Activated CD4-positive, alpha-beta memory T cell treated with anti-CD3 and anti-CD28 coated beads, Interleukin-2, amount 10 ng/mL, durations not matched to agents 7 days and 5 days (primary cell): ENCODE measurements at regions not wholly inside any gene's neighbourhood (a gene's known extent, or its start where the extent isn't known, plus 50 kb on each side); places are given as distances from the start of the nearest gene placed in this dataset.

Experiments
- CTCF ChIA-PET: fragments of 350-600 bp; sonication (Branson Sonifier 250); formaldehyde crosslinking; loops from one replicate; lab custom pipeline; 2021; ENCODE audit warnings: antibody characterized with exemption, inconsistent platforms; lab: Charles Lee
- POLR2A ChIA-PET: fragments of 350-600 bp; sonication (Branson Sonifier 250); formaldehyde crosslinking; loops from one replicate; lab custom pipeline; 2021; ENCODE audit warnings: antibody characterized with exemption; lab: Charles Lee
- DNase-seq: peaks from one replicate; pipeline ENCODE4 v3.0.0-alpha.2; 2020
- H3K27ac Mint-ChIP-seq: one replicate; pipeline ENCODE4 v1.8.0; 2021; ENCODE audit warnings: mild to moderate bottlenecking, mixed read lengths
- H3K27me3 Mint-ChIP-seq: one replicate; pipeline ENCODE4 v1.8.0; 2021; ENCODE audit warnings: mixed read lengths
- H3K36me3 Mint-ChIP-seq: one replicate; pipeline ENCODE4 v1.8.0; 2021; ENCODE audit warnings: low read depth, mixed read lengths
- H3K4me1 Mint-ChIP-seq: one replicate; pipeline ENCODE4 v1.8.0; 2021; ENCODE audit warnings: mixed read lengths
- H3K4me3 Mint-ChIP-seq: one replicate; pipeline ENCODE4 v1.8.0; 2021; ENCODE audit warnings: mild to moderate bottlenecking, mixed read lengths
- H3K9me3 Mint-ChIP-seq: one replicate; pipeline ENCODE4 v1.8.0; 2021; ENCODE audit warnings: mixed read lengths

DNA sequence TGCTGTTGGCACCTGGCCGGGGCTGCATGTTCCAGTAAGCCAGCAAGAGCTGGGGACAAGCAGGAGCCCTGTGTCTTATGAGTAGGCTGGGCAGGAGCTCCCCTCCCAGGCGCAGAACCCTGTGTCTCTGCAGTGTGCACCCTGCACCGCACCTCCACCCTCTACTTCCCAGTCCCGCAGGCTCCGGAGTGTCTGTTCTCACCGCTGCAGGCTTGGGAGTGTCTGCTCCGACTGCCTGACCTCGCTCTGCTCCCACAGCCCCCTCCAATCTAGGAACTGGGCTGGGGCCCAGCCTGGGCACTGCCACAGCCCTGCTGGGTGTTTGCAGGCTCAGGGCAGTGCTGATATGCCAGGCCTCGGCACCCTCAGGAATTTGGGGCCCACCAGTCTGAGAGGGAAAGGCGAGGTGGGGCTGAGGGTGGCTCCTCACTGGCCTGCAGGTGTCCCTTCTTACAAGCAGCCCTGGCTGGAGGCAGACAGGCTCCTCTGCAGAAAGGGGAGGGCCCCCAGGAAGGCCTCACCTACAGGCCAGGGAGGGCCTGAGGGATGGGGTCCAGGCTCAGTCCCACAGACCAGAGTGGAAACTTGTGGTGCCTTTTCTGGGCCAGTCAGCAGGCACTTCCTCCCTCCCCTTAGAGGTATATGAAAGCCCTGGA lies 871.6 kb upstream of the GJE1 start:
- Mint-ChIP-seq H3K4me3 (no peak overlapping the region), H3K36me3 (no peaks in the 10 kb centered on the region), H3K9me3 (no peaks in the 10 kb centered on the region), H3K4me1 (no peaks in the 10 kb centered on the region), H3K27me3 (no peaks in the 10 kb centered on the region), H3K27ac (no peak overlapping the region)
- ChIA-PET CTCF (no interaction called here), POLR2A (no interaction called here)
- no peak for DNase-seq

- CTCF ChIA-PET: no interaction called here
- POLR2A ChIA-PET: no interaction called here
- no peaks in the 10 kb centered on the region for H3K9me3 Mint-ChIP-seq
- no peaks in the 10 kb centered on the region for H3K27me3 Mint-ChIP-seq
- no peak overlapping the region for H3K27ac Mint-ChIP-seq
- no peak for DNase-seq
- no peaks in the 10 kb centered on the region for H3K4me1 Mint-ChIP-seq
- no peak overlapping the region for H3K4me3 Mint-ChIP-seq
- H3K36me3 Mint-ChIP-seq: no peaks in the 10 kb centered on the region
Measured at GRCh38 chr6:141260627-141261015, 872.1 kb upstream of the GJE1 start.

GRCh38 chr6:141259807-141260206 lies 872.9 kb upstream of the GJE1 start:
- ChIA-PET CTCF (no interaction called here), POLR2A (no interaction called here)
- H3K27ac Mint-ChIP-seq: no peak overlapping the region
- H3K36me3 Mint-ChIP-seq: no peaks in the 10 kb centered on the region
- no peak overlapping the region for H3K4me3 Mint-ChIP-seq
- DNase-seq: no peak
- no peaks in the 10 kb centered on the region for H3K9me3 Mint-ChIP-seq
- no peaks in the 10 kb centered on the region for H3K27me3 Mint-ChIP-seq
- no peaks in the 10 kb centered on the region for H3K4me1 Mint-ChIP-seq

GRCh38 chr6:141259091-141259490 lies 873.6 kb upstream of the GJE1 start:
- CTCF ChIA-PET: no interaction called here
- Mint-ChIP-seq H3K36me3 (no peaks in the 10 kb centered on the region), H3K27ac (no peak overlapping the region), H3K27me3 (no peaks in the 10 kb centered on the region), H3K4me3 (no peak overlapping the region), H3K9me3 (no peaks in the 10 kb centered on the region), H3K4me1 (no peaks in the 10 kb centered on the region)
- POLR2A ChIA-PET: no interaction called here
- no peak for DNase-seq

DNA sequence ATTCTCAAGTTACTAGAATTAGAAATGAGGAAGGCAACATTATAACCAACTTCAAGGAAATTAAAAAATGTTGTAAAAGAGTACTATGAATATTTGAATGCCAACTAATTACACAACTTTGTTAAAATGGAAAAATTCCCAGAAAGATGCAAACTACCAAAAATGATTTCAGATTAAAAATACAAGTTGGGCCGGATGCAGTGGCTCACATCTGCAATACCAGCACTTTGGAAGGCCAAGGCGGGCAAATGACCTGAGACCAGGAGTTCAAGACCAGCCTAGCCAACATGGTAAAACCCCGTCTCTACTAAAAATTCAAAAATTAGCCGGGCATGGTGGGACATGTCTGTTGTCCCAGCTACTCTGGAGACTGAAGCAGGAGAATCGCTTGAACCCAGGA lies 874.2 kb upstream of the GJE1 start:
- ChIA-PET CTCF (no interaction called here), POLR2A (no interaction called here)
- H3K36me3 Mint-ChIP-seq: no peaks in the 10 kb centered on the region
- no peak for DNase-seq
- no peaks in the 10 kb centered on the region for H3K9me3 Mint-ChIP-seq
- H3K27me3 Mint-ChIP-seq: no peaks in the 10 kb centered on the region
- no peaks in the 10 kb centered on the region for H3K4me1 Mint-ChIP-seq
- no peak overlapping the region for H3K4me3 Mint-ChIP-seq
- no peak overlapping the region for H3K27ac Mint-ChIP-seq

DNA sequence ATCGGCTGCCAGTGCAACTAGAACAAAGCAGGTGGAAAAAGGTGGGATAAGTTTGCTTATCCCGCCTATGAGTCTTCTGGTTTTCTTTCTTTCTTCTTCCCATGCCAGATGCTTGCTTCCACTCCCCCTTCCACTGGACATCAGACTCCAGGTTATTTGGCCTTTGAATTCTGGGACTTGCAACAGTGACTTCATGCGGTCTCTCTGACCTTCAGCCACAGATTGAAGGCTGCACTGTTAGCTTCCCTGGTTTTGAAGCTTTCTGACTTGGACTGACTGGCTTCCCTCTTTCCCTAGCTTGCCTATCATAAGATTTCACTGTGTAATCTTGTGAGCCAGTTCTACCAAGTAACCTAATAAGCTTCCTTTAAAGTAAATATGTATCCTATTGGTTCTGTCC lies 878.4 kb upstream of the GJE1 start:
- ChIA-PET POLR2A (no interaction called here), CTCF (no interaction called here)
- Mint-ChIP-seq H3K4me1 (no peaks in the 10 kb centered on the region), H3K27ac (no peak overlapping the region), H3K4me3 (no peak overlapping the region), H3K27me3 (no peaks in the 10 kb centered on the region), H3K36me3 (no peaks in the 10 kb centered on the region), H3K9me3 (no peaks in the 10 kb centered on the region)
- no peak for DNase-seq

DNA sequence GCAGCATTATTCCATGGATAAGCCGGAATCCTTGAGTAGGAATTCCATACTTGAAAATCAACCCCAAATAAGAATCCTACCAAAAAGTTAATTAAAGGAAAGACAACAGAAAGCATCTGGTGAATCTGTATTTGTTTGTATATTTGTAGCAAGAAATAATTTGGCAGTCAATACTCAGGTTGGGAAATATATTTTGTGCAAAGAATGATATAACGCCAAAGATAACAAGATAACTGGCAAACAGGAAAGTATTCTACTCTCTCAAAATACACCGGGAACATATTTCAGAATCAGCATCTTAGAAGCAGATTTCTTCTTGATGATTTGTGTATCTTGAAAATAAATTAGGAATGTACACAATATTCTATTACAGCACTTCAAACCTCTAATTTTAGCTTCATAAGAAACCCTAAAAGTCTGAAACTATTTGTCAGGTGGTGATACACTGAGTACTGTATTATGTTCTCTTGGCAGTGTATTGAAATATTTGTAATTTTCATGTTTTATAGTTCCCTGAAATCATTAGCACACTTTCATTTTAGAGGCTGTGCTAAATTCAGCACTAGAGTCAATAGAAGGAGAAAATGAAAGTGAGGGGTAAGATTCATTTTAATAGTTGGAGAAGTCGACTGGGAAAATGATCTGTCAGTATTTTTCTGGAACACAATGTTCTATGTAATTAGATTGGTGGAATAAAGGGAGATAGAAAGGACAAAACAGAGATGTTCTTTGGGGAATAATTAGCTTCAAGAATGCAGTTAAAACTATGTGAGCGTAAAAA lies 879.7 kb upstream of the GJE1 start:
- no peak overlapping the region for H3K27ac Mint-ChIP-seq
- H3K9me3 Mint-ChIP-seq: no peaks in the 10 kb centered on the region
- DNase-seq: no peak
- no peaks in the 10 kb centered on the region for H3K36me3 Mint-ChIP-seq
- no peaks in the 10 kb centered on the region for H3K27me3 Mint-ChIP-seq
- POLR2A ChIA-PET: no interaction called here
- no peak overlapping the region for H3K4me3 Mint-ChIP-seq
- CTCF ChIA-PET: no interaction called here
- H3K4me1 Mint-ChIP-seq: no peaks in the 10 kb centered on the region

DNA sequence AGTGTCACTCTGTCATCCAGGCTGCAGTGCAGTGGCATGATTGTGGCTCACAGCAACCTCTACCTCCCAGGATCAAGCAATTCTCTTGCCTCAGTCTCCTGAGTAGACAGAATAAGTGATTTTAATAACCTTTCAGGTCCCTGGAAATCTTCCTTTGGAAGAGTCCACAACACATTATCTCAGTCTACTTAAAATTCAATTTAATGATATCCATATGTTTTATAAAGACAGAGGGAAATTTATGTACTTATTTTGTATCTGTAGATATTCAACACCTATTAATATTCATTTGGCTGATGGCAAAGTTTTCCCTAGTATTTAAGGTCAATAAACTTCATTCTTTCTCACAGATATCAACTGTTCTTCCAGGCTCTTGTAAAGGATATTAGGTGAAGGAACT lies 881.4 kb upstream of the GJE1 start:
- Mint-ChIP-seq H3K27ac (no peak overlapping the region), H3K4me3 (no peak overlapping the region), H3K4me1 (no peaks in the 10 kb centered on the region), H3K36me3 (no peaks in the 10 kb centered on the region), H3K27me3 (no peaks in the 10 kb centered on the region), H3K9me3 (no peaks in the 10 kb centered on the region)
- no peak for DNase-seq
- POLR2A ChIA-PET: no interaction called here
- CTCF ChIA-PET: interaction anchor here (0.7 kb wide), 1 partner anchor 1039 kb away, joined by 3 read pairs; no protein-coding TSS in a partner anchor

DNA sequence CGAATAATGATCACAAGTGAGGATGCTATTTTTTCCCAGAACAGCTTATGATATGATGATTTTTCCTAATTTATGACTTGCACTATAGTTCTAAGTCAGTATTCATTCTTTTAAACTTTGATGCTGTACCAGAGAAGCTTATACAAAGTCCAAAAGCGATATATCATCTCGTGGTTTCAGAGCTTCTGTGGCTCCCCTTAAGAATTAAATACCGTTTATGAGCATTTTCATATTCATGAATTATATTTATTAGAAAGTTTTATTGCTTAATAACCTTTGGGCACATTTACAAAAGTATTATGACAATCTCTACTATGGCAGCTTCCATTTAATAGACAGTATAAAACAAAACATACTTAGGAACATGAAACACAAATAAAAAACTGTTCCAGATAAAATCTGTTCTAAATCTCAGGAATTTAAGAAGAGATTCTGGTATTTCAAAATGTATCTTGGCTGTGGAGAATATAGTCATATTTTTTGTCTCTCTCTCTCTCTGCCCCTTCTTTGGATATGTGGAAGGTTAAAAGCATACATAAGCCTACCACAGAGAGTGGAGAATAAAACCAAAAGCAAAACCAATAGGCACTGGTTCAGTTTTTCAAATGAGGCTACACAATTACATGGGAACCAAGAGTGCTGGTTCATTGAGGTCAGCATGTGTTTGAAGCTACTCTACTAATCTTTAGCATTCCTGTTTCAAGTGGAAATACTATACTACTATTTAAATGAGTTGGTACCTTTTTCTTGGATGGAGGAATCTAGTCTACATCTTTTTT lies 884.5 kb upstream of the GJE1 start:
- Mint-ChIP-seq H3K4me1 (no peaks in the 10 kb centered on the region), H3K27ac (no peak overlapping the region), H3K4me3 (no peak overlapping the region), H3K27me3 (no peaks in the 10 kb centered on the region), H3K9me3 (no peaks in the 10 kb centered on the region), H3K36me3 (no peaks in the 10 kb centered on the region)
- DNase-seq: no peak
- ChIA-PET POLR2A (no interaction called here), CTCF (no interaction called here)

DNA sequence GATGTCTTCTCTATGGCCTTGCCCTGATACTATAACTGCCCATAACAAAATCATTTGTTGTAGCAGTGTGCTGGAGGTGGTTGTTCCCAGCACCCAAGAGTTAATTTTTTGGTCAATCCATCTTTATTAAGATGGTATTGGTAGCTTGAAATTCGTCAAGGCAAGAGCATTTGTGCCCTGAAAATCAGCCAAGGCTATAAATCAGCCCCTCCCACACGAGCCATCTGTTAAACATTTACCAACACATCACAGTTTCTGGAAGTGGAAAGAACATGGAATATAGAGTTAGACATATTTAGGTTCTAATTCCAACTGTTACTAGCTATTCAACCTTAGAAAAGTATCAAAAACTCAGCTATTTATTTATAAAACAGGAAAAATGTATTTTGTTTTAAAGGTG lies 888.4 kb upstream of the GJE1 start:
- POLR2A ChIA-PET: no interaction called here

GRCh38 chr6:141242957-141243356 lies 889.8 kb upstream of the GJE1 start:
- Mint-ChIP-seq H3K27ac (no peak overlapping the region), H3K36me3 (no peaks in the 10 kb centered on the region), H3K27me3 (no peaks in the 10 kb centered on the region), H3K9me3 (no peaks in the 10 kb centered on the region), H3K4me3 (no peak overlapping the region), H3K4me1 (no peaks in the 10 kb centered on the region)
- ChIA-PET CTCF (no interaction called here), POLR2A (no interaction called here)
- no peak for DNase-seq

More for the DNA sequence above, 888.4 kb upstream of the GJE1 start:
- H3K27me3 Mint-ChIP-seq: no peaks in the 10 kb centered on the region
- CTCF ChIA-PET: no interaction called here
- H3K4me1 Mint-ChIP-seq: no peaks in the 10 kb centered on the region
- DNase-seq: no peak
- H3K9me3 Mint-ChIP-seq: no peaks in the 10 kb centered on the region
- no peak overlapping the region for H3K27ac Mint-ChIP-seq
- H3K4me3 Mint-ChIP-seq: no peak overlapping the region
- H3K36me3 Mint-ChIP-seq: no peaks in the 10 kb centered on the region

- no peak for DNase-seq
- Mint-ChIP-seq H3K27me3 (no peaks in the 10 kb centered on the region), H3K27ac (no peak overlapping the region), H3K4me3 (no peak overlapping the region), H3K9me3 (peaks cover 2% of the 10 kb centered on the region), H3K4me1 (no peaks in the 10 kb centered on the region), H3K36me3 (no peaks in the 10 kb centered on the region)
- CTCF ChIA-PET: no interaction called here
- POLR2A ChIA-PET: no interaction called here
Measured at GRCh38 chr6:141229296-141229695, 903.4 kb upstream of the GJE1 start.

DNA sequence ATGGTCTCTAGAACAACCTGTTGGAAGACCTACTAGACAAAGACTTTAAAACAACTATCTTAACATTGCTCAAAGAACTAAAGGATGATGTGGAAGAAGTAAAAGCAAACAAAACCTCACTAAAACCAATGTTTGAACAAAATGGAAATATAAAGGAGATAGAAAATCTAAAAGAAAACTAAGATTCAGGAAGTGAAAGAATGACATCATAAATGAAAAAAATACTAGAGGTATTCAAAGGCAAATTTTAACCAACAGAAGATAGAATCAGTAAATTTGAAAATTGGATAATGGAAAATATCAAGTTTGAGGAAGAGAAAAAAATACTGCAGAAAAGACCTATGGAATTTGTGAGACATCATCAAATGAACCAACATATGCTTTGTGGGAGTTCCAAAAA lies 914.1 kb upstream of the GJE1 start:
- Mint-ChIP-seq H3K4me3 (no peak overlapping the region), H3K4me1 (no peaks in the 10 kb centered on the region), H3K36me3 (no peaks in the 10 kb centered on the region), H3K9me3 (no peaks in the 10 kb centered on the region), H3K27me3 (no peaks in the 10 kb centered on the region), H3K27ac (no peak overlapping the region)
- DNase-seq: no peak
- CTCF ChIA-PET: no interaction called here
- POLR2A ChIA-PET: no interaction called here
